Right cardiac atrium (tissue), 5 donors: ENCODE measurements at regions not wholly inside any gene's neighbourhood (a gene's known extent, or its start where the extent isn't known, plus 50 kb on each side); places are given as distances from the start of the nearest gene placed in this dataset.
A peak's percentile ranks its signal among the peaks of the same experiment; 100 is the strongest.
"Not testable (repeated sequence)": the region's sequence is repeated elsewhere in the genome, so short reads cannot be mapped to it uniquely, and the experiment has no call there.

ENCODE experiments used
- ATAC-seq, 2 donors: fragments of 200-7000 bp; cut with Tn5 transposase; one replicate each; pipeline versions ENCODE4 v1.8.0 to v1.9.1; 2020; ENCODE audit warnings: moderate library complexity in 2 of 2, mild to moderate bottlenecking in 1 of 2
- DNase-seq, 3 donors: peaks; one replicate each; pipeline ENCODE4 v3.0.0-alpha.2; 2020
- H3K27ac ChIP-seq: one replicate; pipeline ENCODE4 v1.5.1; 2013; ENCODE audit warnings: mild to moderate bottlenecking, low read length, control low read depth, moderate library complexity
- H3K27me3 ChIP-seq: one replicate; pipeline ENCODE4 v1.6.1; 2013; ENCODE audit not compliant: control insufficient read depth, insufficient read depth
- H3K4me1 ChIP-seq: one replicate; pipeline ENCODE4 v1.6.1; 2013; ENCODE audit warnings: low read length; ENCODE audit not compliant: control insufficient read depth, insufficient read depth
- H3K4me3 ChIP-seq: one replicate; pipeline ENCODE4 v1.5.1; 2013; ENCODE audit warnings: low read length, control low read depth
- H3K9me3 ChIP-seq: one replicate; pipeline ENCODE4 v1.6.1; 2013; ENCODE audit warnings: low read length; ENCODE audit not compliant: control insufficient read depth
- WGBS: extraction: QIAGEN DNeasy Blood & Tissue Kit; methylation state at CpG from one replicate; pipeline ENCODE4 v1.1.7; 2013; 5-methylcytosine and 5-hydroxymethylcytosine counted together
- intact Hi-C, 4 donors: fragments of 100-400 bp; cut with DNase I; formaldehyde crosslinking; loops; one replicate each; pipeline versions ENCODE4 v1.11.0 to v1.14.0; 2022 to 2023
- donor health status: healthy with polysubstance abuse.
- donor health status: DM: no; HTN: yes; CAD: no.
- donor health status: DM: no; HTN: no; CAD: no.
- donor health status: DM: no; HTN: yes; CAD: no; lungs with severe emphysema.
- donor health status: DM: yes; HTN: yes; CAD: no.

- Histone ChIP-seq H3K9me3 (no peaks in the 10 kb centered on the region), H3K4me1 (no peaks in the 10 kb centered on the region), H3K27me3 (no peaks in the 10 kb centered on the region), H3K27ac (no peak overlapping the region), H3K4me3 (no peak overlapping the region)
- ATAC-seq (no peak), DNase-seq (no peak)
- 81% methylated on average over 5 of the region's 5 CpGs for WGBS
- intact Hi-C loops, result no loop called here
Measured at GRCh38 chr10:120791316-120791715, 59.8 kb upstream of the WDR11 start.

- Histone ChIP-seq H3K27ac (no peak overlapping the region), H3K27me3 (no peaks in the 10 kb centered on the region), H3K4me1 (no peaks in the 10 kb centered on the region), H3K9me3 (no peaks in the 10 kb centered on the region), H3K4me3 (no peak overlapping the region)
- no peak for ATAC-seq
- intact Hi-C loops, result no loop called here
- WGBS, result 40% methylated on average over 2 of the region's 2 CpGs
- DNase-seq, result no peak
Measured at GRCh38 chr10:120793088-120793487, 58.1 kb upstream of the WDR11 start.

GRCh38 chr10:120794390-120794789, 56.8 kb upstream of the WDR11 start:
- intact Hi-C loops, result no loop called here
- no peak for DNase-seq
- Histone ChIP-seq H3K27me3 (no peaks in the 10 kb centered on the region), H3K4me1 (no peaks in the 10 kb centered on the region), H3K27ac (no peak overlapping the region), H3K9me3 (no peaks in the 10 kb centered on the region), H3K4me3 (no peak overlapping the region)
- no peak for ATAC-seq
- 89% methylated on average over 4 of the region's 4 CpGs for WGBS

- peak in 1 of 3 donors; percentile 43 for DNase-seq
Measured at GRCh38 chr10:120798276-120798675, 52.9 kb upstream of the WDR11 start.

GRCh38 chr10:120799849-120800248, 51.3 kb upstream of the WDR11 start:
- WGBS, result 44% methylated on average over 2 of the region's 2 CpGs
- H3K27ac ChIP-seq, result no peak overlapping the region
- H3K4me3 ChIP-seq, result no peak overlapping the region
- ATAC-seq (no peak), DNase-seq (no peak)
- intact Hi-C loops, result no loop called here
- no peaks in the 10 kb centered on the region for H3K9me3 ChIP-seq
- no peaks in the 10 kb centered on the region for H3K4me1 ChIP-seq
- no peaks in the 10 kb centered on the region for H3K27me3 ChIP-seq

More at GRCh38 chr10:120798276-120798675, 52.9 kb upstream of the WDR11 start:
- H3K4me3 ChIP-seq, H3K4me1 ChIP-seq, H3K27me3 ChIP-seq, H3K27ac ChIP-seq, ATAC-seq, H3K9me3 ChIP-seq, intact Hi-C loops: not testable (repeated sequence)
- 96% methylated on average over 29 of the region's 29 CpGs for WGBS

GRCh38 chr10:120800528-120801323, 50.4 kb upstream of the WDR11 start:
- no peak for DNase-seq
- H3K4me1 ChIP-seq, result no peaks in the 10 kb centered on the region
- H3K4me3 ChIP-seq, result no peak overlapping the region
- no peak for ATAC-seq
- H3K27ac ChIP-seq, result no peak overlapping the region
- no peaks in the 10 kb centered on the region for H3K9me3 ChIP-seq
- H3K27me3 ChIP-seq, result no peaks in the 10 kb centered on the region
- intact Hi-C loops, result no loop called here
- 75% methylated on average over 3 of the region's 3 CpGs for WGBS
